Astrocyte (in vitro differentiated cells and primary cell): ENCODE measurements at regions not wholly inside any gene's neighbourhood (a gene's known extent, or its start where the extent isn't known, plus 50 kb on each side); places are given as distances from the start of the nearest gene placed in this dataset.
"Not testable (repeated sequence)": the region's sequence is repeated elsewhere in the genome, so short reads cannot be mapped to it uniquely, and the experiment has no call there.

Experiments used
- DNase-seq: peaks from one replicate; pipeline ENCODE4 v3.0.0-alpha.2; 2010; ENCODE audit warnings: low read depth
- FAIRE-seq: peaks from 2 replicates; lab custom pipeline; 2011; peaks lifted over from hg19 to GRCh38; lab: Jason Lieb, UNC
- H2AFZ ChIP-seq: 2 replicates; pipeline ENCODE4 v1.6.0; 2012; ENCODE audit warnings: low read depth, low read length, inconsistent platforms
- H3K27ac ChIP-seq: 2 replicates; pipeline ENCODE4 v1.5.1; 2011; ENCODE audit warnings: low read depth, low read length, inconsistent platforms
- H3K27me3 ChIP-seq: 2 replicates; pipeline ENCODE4 v1.6.0; 2011; ENCODE audit warnings: low read length, inconsistent platforms; ENCODE audit not compliant: insufficient read depth
- H3K36me3 ChIP-seq: 2 replicates; pipeline ENCODE4 v1.5.1; 2011; ENCODE audit warnings: low read length, inconsistent platforms; ENCODE audit not compliant: insufficient read depth
- H3K4me1 ChIP-seq: 2 replicates; pipeline ENCODE4 v1.5.1; 2011; ENCODE audit warnings: low read length, inconsistent platforms; ENCODE audit not compliant: insufficient read depth
- H3K4me2 ChIP-seq: 2 replicates; pipeline ENCODE4 v1.6.0; 2012; ENCODE audit warnings: low read length, inconsistent platforms
- H3K4me3 ChIP-seq: 2 replicates; pipeline ENCODE4 v1.5.1; 2011; ENCODE audit warnings: low read depth, mild to moderate bottlenecking, low read length, inconsistent platforms; ENCODE audit not compliant: insufficient read depth
- H3K79me2 ChIP-seq: 2 replicates; pipeline ENCODE4 v1.6.0; 2012; ENCODE audit warnings: mild to moderate bottlenecking, low read length, inconsistent platforms; ENCODE audit not compliant: insufficient read depth
- H3K9ac ChIP-seq: 2 replicates; pipeline ENCODE4 v1.6.0; 2012; ENCODE audit warnings: mild to moderate bottlenecking, low read length, inconsistent platforms
- H3K9me3 ChIP-seq: 2 replicates; pipeline ENCODE4 v1.5.1; 2012; ENCODE audit warnings: low read depth, mild to moderate bottlenecking, low read length, inconsistent platforms; ENCODE audit not compliant: insufficient read depth
- H4K20me1 ChIP-seq: 2 replicates; pipeline ENCODE4 v1.6.0; 2012; ENCODE audit warnings: low read length, inconsistent platforms; ENCODE audit not compliant: insufficient read depth
- H3K27ac Mint-ChIP-seq: one replicate; pipeline ENCODE4 v1.8.0; 2021; ENCODE audit warnings: mild to moderate bottlenecking, mixed read lengths; ENCODE audit not compliant: unreplicated experiment
- H3K27me3 Mint-ChIP-seq: one replicate; pipeline ENCODE4 v1.8.0; 2021; ENCODE audit warnings: low read depth, mixed read lengths; ENCODE audit not compliant: unreplicated experiment
- H3K36me3 Mint-ChIP-seq: one replicate; pipeline ENCODE4 v1.8.0; 2021; ENCODE audit warnings: low read depth, mixed read lengths; ENCODE audit not compliant: unreplicated experiment
- H3K4me1 Mint-ChIP-seq: one replicate; pipeline ENCODE4 v1.8.0; 2021; ENCODE audit warnings: low read depth, mixed read lengths; ENCODE audit not compliant: unreplicated experiment
- H3K4me3 Mint-ChIP-seq: one replicate; pipeline ENCODE4 v1.8.0; 2021; ENCODE audit warnings: mild to moderate bottlenecking, moderate library complexity, mixed read lengths; ENCODE audit not compliant: unreplicated experiment
- H3K9me3 Mint-ChIP-seq: one replicate; pipeline ENCODE4 v1.8.0; 2021; ENCODE audit warnings: mild to moderate bottlenecking, mixed read lengths; ENCODE audit not compliant: unreplicated experiment
- CTCF ChIP-seq: IDR thresholded peaks from 2 replicates; pipeline ENCODE4 v1.5.1; 2011; ENCODE audit warnings: low read depth, mild to moderate bottlenecking, inconsistent platforms, low read length, moderate library complexity; ENCODE audit not compliant: insufficient read depth
- EZH2 ChIP-seq: IDR thresholded peaks from 2 replicates; pipeline ENCODE4 v1.6.1; 2012; ENCODE audit warnings: mild to moderate bottlenecking, low read length, inconsistent platforms; ENCODE audit not compliant: insufficient read depth

DNA sequence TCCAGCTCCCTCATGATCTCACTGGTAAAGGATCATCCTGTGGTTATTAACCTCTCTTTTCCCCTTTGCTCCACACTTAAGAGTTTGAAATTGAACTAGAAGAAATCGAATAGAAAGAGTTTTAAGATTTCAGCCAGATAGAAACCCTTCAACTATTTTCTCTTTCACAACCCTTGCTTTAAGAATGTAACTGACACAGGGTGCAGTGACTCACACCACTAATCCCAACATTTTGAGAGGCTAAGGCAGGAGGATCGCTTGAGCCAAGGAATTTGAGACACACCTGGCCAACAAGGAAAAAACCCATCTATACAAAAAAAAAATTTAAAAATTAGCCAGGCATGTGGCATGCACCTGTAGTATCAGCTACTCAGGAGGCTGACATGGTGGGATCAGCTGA, 150.7 kb upstream of the NLGN4Y start:
- Histone ChIP-seq H3K27me3 (no peaks in the 10 kb centered on the region), H4K20me1 (no peaks in the 10 kb centered on the region), H3K36me3 (no peaks in the 10 kb centered on the region), H3K27ac (no peak overlapping the region), H3K9me3 (no peaks in the 10 kb centered on the region), H3K4me2 (no peak overlapping the region), H3K79me2 (no peaks in the 10 kb centered on the region), H3K4me3 (no peak overlapping the region), H3K9ac (no peak overlapping the region), H3K4me1 (no peaks in the 10 kb centered on the region), H2AFZ (no peak overlapping the region)
- peaks cover 6% of the 10 kb centered on the region for H3K4me1 Mint-ChIP-seq
- H3K4me3 Mint-ChIP-seq = no peak overlapping the region
- no peaks in the 10 kb centered on the region for H3K27me3 Mint-ChIP-seq
- no peaks in the 10 kb centered on the region for H3K36me3 Mint-ChIP-seq
- FAIRE-seq (no peak), DNase-seq (no peak)
- TF ChIP-seq EZH2 = no peak
- TF ChIP-seq CTCF = no peak
- H3K27ac Mint-ChIP-seq = no peak overlapping the region
- H3K9me3 Mint-ChIP-seq = no peaks in the 10 kb centered on the region

DNA sequence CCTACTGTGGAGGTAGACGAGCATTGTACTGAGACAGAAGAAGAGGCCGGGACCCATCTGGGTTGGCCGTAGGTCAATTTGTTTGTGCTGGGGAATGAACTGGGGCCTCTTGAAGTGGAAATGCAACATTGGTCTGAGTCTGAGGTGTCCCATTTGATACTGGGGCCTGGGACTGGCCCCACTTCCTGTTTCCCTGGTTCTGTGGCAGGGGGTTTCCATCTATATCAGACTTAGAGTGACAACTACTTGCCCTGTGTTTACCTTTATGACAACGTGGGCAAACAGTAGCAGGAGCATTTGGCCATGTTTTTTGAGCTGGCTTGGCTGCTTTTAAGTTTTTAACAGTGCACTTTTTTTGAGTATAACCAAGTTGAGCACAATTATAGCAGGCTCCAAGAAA, 146.1 kb upstream of the NLGN4Y start:
- Mint-ChIP-seq H3K4me1 (peaks cover 4% of the 10 kb centered on the region), H3K9me3 (no peaks in the 10 kb centered on the region), H3K27ac (no peak overlapping the region), H3K4me3 (no peak overlapping the region), H3K36me3 (no peaks in the 10 kb centered on the region), H3K27me3 (no peaks in the 10 kb centered on the region)
- FAIRE-seq (no peak), DNase-seq (no peak)
- Histone ChIP-seq H2AFZ (no peak overlapping the region), H3K36me3 (no peaks in the 10 kb centered on the region), H3K27me3 (no peaks in the 10 kb centered on the region), H3K4me3 (no peak overlapping the region), H3K4me1 (no peaks in the 10 kb centered on the region), H3K79me2 (no peaks in the 10 kb centered on the region), H3K27ac (no peak overlapping the region), H3K4me2 (no peak overlapping the region), H3K9ac (no peak overlapping the region), H3K9me3 (no peaks in the 10 kb centered on the region), H4K20me1 (no peaks in the 10 kb centered on the region)
- TF ChIP-seq EZH2 (no peak), CTCF (no peak)

DNA sequence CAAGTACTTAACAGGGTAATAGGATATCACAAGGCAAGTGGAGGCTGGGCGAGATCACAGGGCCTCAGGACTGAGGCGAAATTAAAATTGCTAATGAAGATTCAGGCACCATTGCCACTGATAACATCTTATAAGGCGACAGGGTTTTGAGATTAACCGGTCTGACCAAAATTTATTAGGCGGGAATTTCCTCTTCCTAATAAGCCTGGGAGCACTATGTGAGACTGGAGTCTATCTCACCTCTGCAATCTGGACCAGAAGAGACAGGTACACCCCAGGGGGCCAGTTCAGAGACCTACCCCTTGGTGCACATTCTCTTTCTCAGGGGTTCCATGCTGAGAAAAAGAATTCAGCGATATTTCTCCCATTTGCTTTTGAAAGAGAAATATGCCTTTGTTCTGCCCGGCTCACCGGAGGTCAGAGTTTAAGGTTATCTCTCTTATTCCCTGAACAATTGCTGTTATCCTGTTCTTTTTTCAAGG, 113.7 kb upstream of the NLGN4Y start:
- not testable (repeated sequence) for H3K4me1 Mint-ChIP-seq, H3K9me3 Mint-ChIP-seq, H3K27ac ChIP-seq, H3K9ac ChIP-seq, H3K27me3 Mint-ChIP-seq, H3K27me3 ChIP-seq, H3K9me3 ChIP-seq, H3K4me3 ChIP-seq, H3K36me3 Mint-ChIP-seq, FAIRE-seq, DNase-seq, H2AFZ ChIP-seq, H3K27ac Mint-ChIP-seq, H3K4me2 ChIP-seq, H3K4me1 ChIP-seq, H4K20me1 ChIP-seq, H3K79me2 ChIP-seq, H3K4me3 Mint-ChIP-seq, H3K36me3 ChIP-seq
